NCI-H345 (cell line): ENCODE measurements at regions not wholly inside any gene's neighbourhood (a gene's known extent, or its start where the extent isn't known, plus 50 kb on each side); places are given as distances from the start of the nearest gene placed in this dataset.

Experiments
- DNase-seq: peaks from one replicate; lab custom pipeline; 2025; lab: John Stamatoyannopoulos, UW

DNA sequence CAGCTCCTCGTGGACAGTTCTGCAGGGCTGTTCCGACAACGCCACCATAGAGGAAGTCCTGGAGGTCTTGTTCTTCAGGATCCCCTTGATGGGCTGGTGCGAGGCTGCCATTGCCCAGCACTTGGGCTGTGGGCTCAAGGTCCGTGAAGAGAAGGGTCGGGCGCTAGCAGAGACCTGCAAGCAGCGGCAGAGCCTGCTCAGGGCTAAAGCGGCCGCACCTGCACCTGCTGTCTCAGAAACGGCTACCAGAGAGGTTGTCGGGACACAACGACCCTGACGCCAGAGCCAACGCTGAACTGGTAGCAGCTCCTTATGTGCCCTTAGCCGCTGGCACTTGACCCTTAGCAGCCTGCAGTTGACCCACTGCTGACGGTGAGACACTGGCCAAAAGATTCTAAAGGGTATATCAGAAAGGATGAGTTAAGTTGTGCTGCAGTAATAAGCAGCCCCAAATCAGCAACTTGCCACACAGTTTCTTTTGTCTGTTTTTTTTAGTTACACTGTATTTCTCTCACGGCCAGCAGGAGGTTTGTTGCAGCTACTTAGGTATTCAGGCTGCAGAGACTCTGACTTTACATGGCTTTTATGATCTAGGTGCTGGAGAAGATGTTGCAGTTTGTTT is 55.5 kb upstream of the ST6GAL2 start:
- DNase-seq, result no peak

DNA sequence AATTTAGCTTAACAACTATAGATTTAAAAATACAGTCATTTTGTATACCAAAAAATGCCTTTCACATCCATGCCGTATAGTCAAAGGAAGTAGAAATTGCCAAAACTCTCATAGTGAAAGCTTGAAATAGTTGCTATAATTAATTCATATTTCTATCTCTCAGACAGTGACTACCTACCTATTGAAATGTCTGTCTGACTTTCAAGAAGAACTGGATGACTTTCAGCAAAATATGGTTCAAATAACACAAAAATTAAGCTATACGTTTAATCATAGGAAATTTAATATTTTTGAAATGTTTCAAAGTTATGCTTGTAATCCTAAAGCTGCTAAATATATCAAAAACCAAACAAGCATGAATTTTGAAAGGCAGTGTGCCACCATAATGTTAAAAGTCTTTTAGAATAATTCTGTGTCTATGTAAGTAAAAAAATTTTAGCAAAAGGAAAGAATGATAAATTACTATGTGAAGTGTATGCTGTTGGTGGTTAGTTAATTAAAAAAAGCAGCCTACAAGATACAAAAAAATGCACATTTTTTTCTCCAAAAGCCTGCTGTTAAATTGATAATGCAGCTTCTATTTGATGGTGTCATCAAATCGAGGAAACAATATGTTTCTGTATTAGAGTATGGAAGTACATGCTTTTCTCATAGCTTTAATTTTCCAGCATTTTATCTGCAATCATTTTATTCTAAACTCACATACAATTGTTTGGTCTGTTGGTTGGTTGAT is 57.7 kb upstream of the ST6GAL2 start:
- DNase-seq, result no peak

DNA sequence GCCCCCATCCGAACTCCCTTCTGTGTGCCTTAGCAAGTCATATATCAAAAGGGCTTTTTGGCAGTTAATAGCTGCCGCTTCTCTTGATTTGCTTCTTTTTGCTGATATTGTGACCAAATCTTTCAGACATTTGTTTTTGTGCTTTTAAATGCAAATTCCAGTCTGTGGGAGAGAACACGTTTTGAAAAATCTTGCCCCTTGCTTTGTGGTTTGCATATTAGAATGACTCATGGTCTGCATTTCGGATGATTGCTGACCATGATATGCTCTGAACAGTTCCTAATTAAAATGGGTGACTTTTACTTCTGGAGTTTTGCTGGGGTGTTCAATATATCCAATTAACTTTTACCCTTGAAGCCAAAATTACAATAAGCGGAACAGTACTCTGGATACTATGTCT is 58.2 kb upstream of the ST6GAL2 start:
- DNase-seq, result no peak

DNA sequence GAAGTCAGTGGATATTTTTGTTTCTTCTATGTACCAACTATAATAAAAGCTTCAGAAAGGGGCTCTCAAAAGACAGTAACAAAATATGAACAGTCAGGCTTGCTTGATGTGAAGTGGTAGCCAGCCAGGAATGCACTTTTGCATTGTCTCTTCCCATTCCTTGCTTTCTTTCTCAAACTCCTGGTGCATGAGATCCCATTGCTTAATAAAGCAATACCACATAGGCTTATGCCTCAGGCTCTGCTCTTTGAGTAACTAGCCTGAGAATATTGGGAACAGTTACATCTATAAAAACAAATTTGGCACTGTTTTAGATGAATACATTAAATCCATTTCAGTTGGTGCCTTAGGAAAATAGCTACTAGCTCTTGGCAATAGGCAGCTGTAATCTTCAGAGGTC is 62.6 kb upstream of the ST6GAL2 start:
- DNase-seq, result no peak

DNA sequence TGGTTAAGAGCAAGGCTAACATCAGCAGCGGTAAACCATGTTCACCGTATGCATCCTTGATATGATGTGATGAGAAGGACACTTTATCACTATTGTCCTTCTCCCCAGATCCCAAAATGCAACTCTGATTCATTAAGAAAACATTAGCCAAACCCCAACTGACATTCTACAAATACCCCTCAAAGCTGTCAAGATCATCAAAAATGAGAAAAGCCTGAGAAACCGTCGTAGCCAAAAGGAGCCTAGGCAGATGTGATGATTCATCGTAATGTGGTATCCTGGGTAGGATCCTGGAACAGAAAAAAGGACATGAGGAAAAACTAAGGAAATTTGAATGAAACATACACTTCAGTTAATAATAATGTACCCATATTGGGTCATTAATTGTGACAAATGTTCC is 67.3 kb upstream of the ST6GAL2 start:
- DNase-seq, result no peak

DNA sequence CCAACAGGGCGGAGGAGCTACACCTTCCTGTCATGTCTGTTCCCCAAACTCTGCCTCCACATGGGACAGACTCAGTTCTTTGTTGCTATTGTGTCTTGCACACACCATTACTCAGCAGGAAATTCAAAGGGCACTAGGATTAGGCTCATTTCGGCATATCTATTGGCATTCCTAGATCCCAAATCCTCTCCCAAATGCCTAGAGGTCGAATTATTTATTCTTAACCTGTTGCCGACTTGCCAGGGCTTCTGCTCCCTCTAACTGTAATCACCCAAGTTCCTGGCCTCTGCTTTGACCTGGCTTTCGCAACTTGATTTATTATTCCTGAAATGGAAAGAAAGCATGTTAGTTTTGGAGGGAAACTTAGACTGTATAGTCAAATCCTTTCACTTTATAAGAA is 67.8 kb upstream of the ST6GAL2 start:
- no peak for DNase-seq

DNA sequence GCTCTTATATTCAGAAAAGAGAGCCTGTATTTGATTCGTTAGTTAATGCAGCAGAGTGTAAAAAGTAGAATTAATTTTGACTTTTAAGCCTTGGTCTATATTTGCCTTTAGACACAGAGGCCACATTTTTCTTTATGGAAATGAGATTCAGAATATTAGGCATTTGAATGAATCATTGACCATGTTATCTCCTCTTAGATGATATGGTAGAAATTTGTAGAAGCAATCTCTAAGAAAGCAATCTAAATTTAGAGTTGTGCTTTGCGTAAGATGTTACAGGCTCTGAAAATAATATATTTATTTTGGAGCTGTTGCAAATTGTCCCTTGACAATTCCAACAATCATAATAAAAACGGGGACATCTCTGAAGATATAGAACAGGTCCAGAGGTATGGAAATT is 68.3 kb upstream of the ST6GAL2 start:
- DNase-seq, result no peak

DNA sequence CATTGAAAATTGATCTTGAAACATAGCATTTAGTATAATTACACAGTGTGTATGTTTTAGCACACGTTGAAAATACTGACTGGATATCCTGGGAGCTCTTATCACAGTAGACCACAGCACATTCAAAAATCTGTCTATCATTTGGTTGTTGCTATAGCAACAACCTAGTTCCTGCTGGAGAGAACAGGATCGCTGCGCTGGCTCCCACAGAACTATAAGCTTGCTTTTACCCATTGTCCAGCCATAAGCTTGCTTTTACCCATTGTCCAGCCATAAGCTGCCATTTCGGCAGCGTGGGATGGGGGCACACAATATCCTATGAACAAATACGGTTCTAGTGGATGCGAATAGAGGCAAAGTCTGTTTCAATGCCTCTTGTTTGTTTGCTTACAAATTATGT is 70.4 kb upstream of the ST6GAL2 start:
- no peak for DNase-seq

DNA sequence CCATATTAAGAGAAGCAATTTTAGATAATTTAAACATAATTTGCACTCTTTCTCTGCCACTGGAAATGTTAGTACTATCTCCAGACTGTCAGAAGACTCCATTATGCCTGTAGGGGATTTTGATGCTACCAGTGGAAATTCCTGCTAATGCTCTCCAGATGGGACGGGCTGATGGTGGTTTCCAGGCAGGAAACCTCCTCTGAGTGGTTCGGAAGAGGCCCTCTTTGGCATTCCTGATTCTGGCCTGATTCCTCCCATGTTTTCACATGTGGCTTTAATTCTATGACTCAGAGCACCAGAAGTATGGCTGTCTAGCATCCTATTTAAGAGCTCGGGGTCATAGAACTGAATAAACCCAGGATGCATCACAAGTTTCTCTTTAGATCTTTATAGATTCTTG is 70.9 kb upstream of the ST6GAL2 start:
- no peak for DNase-seq

DNA sequence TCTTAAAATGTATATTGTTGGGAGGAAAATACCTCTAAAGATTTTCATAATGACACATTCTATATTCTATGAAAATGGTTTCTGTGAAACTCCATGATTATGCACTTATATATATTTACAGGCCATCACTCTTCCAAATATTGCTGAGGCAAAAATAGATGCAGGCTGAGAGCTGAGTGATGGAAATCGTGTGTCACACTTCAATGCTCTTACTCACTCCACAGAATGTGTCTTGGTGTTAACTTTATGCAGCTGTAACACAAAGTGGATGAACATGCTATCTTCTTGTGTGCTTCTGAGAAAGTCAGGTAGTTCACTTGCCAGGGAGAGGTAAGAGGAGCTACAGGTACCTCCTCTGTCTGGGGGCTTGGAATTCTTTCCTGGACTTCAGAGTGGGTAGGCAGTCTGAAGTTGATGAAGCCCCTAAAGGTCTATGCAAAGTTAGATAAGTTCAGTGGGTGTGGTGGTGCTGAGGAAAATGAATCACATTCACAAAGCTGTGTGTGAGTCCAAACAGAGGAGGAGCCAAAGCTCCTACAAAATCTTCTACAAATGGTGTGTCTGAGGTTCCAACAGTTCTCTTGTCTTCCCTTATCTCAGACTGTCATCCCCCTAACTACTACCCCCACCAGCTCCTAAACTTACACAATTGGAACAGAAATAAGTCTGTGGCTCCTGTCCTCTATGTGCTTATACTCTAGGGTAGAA is 74.2 kb upstream of the ST6GAL2 start:
- DNase-seq, result no peak

DNA sequence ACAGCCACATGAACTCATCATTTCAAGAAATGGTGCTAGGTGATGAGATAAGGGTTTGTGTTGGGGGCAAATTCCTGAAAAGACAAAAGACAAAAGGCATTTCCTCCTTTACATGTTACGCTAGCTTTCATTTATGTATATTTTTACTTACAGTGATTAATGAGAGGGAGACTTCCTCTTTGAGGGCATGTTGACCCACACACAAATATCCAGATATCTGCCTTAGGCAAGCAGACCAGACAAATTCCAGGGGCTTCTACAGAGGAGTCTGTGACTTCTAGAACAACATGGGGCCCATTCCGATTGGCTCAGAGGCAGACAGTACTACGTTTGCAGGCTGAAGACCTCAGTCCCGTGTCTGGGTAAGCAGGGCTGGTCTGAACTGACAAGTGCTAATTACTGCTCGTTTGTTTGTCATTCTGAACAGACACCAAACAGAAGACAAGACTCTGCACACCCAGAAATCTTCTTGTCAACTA is 74.8 kb upstream of the ST6GAL2 start:
- DNase-seq, result no peak

DNA sequence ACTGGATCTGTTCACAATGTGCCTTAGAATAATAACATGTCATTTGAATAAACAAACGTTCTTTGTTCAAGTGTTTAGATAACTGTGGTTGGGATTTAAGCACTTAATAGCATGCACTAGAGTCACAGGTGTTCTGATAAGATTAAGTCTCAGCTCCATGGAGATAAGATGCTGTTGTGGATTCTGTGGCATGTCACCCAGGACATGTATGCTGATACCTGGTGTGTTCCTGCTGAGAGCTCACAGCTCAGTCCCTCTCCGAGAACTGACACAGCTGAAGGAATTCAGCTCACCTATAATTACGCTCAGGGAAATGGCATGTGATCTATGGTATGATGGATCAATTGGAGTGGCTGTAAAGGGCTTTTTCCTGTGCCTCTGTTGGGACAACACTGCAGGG is 75.4 kb upstream of the ST6GAL2 start:
- no peak for DNase-seq

DNA sequence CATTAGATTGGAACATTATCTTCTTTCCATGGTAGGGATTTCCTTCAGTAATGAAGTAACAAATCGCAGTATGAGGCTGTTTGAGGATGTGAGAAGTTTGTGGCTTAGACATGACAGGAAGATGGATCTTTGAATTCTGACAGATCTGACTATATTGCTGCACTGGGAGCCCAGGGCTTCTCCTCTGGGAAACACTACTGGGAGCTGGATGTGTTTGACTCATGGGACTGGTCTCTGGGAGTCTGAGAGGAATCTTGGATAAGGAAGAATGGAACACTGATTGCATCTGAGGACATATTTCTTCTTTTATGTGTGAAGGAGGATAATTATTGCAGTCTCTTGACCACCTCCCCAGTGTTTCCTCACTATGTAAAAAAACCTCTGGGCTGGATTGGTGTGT is 77.2 kb upstream of the ST6GAL2 start:
- no peak for DNase-seq

DNA sequence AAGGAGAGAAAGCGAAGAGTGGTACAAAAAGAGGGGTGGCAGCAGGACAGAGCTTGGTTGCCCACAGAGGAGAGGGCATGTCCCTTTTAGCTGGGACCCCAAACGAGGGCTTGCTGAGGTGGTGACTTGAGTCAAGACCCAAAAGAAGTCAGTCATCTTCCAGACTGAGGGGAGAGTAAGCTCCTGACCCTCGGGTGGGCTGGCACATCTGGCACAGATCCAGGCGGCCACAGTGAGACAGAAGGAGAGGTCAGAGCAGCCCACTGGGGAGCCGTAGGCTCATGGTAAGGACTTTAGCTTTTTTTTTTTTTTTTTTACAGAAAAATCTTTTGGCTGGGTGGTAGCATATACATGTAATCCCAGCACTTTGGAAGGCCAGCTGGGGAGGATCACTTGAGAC is 77.9 kb upstream of the ST6GAL2 start:
- DNase-seq, result no peak

DNA sequence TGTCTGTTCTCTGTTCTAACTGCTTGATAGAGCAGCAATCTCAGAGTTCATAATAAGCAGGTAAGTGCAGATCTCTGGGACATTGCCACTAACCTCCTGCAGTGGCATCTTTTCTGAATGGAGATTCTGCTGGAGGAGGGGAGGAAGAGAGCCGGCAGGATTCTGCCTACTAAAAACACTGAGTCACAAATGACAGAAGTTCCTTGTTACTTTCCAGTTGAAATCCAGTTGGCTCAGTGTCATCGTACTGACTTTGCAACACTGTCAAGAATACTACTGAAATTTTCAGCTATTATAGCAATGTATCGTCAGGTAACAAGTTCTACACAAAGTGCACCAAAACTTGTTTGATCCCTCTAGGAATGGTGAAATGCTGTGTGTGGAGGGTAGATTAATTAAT is 79.6 kb upstream of the ST6GAL2 start:
- no peak for DNase-seq

DNA sequence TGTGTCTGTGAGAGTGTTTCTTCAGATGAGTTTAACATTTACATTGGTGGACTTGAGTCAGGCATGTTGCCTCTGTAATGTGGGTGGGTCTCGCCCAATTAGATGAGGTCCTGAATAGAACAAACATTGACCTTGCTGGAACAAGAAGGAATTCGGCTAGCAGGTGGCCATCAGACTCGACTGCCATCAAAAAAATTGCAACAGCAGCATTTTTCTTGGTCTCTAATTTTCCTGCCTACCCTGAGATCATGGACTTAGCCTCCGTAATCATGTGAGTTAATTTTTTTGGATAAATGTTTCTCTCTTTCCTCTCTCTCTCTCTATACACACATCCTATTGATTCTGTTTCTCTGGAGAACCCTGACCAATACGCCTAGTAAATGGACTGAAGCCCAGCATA is 83.8 kb upstream of the ST6GAL2 start:
- no peak for DNase-seq

DNA sequence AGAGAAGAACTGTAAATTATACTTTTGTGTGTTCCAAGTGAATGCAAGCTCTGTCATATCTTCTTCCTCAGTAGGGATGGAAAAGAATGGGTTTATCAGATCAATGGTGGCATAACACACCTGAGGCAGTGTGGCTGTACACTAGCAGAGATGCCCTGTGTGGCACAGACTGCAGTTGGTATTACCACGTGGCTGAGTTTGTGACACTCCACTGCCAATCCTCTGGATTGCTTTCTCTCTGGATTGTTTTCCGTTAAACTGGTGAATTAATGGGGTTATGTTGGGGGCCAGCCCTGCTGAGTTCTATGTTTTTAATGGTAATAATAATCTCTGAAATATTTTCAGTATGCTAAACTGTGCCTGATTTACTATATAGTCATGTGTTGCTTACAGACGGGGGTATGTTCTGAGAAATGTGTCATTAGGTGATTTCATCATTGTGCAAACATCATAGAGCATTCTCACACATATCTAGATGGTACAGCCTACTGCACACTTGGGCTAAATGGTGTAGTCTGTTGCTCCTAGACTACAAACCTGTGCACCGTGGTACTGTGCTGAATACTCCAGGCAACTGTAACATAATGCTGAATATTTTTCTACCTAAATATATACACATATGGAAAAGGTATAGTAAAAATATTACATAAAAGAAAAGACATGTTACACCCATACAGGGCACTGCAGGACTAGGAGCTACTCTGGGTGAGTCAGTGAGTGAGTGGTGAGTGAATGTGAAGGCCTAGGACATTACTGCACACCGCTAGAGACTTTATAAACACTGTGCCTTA is 84.7 kb upstream of the ST6GAL2 start:
- no peak for DNase-seq

DNA sequence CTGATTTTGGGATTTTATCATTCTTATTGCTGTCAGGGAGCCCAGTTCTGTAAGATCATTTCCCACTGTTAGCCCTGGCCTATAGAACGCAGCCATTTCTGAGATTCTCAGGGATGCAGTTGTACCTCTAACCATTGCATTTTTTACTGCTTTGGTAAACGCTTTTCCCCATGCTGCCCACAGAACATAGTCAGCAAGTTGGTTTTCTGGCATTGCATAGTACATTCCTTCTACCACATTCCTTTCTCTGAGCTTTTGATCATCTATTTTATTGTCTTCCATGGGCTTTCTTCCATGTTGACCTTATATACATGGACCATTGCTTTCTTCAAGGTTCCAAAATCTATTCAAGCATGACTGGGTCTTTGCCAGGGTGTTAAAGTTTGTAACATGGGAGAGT is 86.8 kb upstream of the ST6GAL2 start:
- no peak for DNase-seq

DNA sequence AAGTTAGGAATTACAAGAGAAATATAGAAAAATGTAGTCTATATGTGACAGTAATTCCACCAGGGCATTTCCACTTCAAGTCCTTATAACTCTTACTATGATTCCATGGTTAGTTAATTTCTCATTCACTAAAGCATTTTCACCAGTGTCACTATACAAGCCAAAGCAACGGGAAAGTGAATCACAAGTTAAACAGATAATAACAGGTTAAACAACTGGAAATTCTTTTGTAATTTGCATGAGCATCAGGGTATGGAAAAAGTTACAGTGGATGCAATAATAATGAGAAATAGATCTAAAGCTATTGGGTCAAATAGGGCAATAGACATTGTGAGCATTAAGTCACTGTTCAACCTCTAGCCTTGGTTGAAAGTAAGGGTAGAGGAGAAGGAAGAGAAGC is 88.9 kb upstream of the ST6GAL2 start:
- no peak for DNase-seq

DNA sequence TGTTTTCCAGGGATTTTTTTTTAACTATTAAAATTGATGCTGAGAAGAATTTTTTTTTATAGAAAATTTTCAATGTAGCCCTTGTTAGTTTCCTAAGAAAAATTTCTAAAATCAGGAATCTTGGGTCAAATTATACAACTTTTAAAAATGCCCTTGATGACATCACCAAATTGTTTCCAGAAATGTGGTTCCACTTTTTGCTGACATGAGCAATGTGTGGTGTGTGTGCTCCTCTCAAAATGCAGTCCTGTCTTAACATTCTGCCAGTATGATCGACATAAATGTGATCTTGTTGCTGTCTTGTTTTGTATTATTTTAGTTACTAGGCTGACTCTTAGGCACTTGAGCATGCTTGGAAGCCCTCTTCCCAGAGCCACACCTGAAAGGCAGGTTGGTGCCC is 89.7 kb upstream of the ST6GAL2 start:
- DNase-seq, result no peak

DNA sequence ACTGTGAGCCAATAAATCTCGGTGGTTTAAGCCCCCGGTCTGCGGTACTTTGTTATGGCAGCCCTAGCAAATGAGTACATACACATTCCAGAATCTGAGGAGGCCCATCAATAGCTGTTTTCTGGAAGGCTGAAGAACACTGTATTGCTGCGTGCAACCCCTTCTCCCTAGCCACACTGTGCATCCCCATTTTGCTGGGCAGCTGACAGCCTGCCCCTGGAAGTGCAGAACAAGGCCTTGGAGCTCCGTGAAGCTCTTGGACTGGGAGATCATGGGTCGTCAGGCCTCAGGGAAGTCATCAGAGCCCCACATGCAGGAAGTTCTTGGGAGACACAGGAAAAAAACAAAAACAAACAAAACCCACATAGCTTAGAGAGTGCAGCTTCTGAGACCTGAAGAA is 90.6 kb upstream of the ST6GAL2 start:
- no peak for DNase-seq

DNA sequence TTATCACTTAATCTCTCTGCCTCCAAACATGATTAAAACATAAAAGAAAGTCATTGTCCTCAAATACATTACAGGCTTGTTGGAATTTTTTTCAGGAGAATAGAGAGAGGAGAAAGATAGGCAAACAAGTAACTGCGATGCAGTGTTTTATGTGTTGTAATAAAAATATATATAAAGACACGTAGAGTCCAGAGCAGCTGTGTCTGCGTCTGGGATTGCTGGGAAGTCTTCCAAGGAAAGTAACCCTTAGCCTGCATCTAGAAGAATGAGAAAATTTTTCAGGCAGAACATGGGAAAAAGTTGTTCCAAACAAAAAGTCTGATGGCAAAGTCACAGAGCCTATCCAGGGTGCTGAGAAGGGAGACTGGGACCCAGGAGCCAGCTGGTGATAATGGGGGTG is 91.8 kb upstream of the ST6GAL2 start:
- DNase-seq, result no peak

DNA sequence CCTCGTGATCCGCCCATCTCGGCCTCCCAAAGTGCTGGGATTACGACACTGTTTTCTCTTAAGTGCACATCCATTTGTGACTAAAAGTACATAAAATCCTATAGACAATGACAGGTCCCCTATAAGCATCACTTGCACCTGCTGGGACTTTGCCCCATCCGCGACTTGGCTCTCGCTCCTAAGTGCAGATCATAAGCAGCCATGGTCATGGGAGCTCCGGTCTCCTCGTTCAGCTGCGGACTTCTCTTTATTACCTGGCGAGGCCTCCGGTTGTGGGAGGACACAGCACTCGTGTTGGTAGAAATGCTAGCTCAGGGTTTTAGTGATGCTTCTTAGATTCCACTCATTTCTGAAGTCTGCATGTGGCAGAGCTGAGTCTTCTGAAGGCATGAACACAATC is 92.7 kb upstream of the ST6GAL2 start:
- DNase-seq, result no peak
